SKM-1 treated with dmso at 0.1 percent for 144 hours (cell line): ENCODE measurements at regions not wholly inside any gene's neighbourhood (a gene's known extent, or its start where the extent isn't known, plus 50 kb on each side); places are given as distances from the start of the nearest gene placed in this dataset.
"Not testable (repeated sequence)": the region's sequence is repeated elsewhere in the genome, so short reads cannot be mapped to it uniquely, and the experiment has no call there.

Experiments used
- DNase-seq: peaks from one replicate; lab custom pipeline; 2025; ENCODE audit not compliant: unreplicated experiment; lab: John Stamatoyannopoulos, UW

DNA sequence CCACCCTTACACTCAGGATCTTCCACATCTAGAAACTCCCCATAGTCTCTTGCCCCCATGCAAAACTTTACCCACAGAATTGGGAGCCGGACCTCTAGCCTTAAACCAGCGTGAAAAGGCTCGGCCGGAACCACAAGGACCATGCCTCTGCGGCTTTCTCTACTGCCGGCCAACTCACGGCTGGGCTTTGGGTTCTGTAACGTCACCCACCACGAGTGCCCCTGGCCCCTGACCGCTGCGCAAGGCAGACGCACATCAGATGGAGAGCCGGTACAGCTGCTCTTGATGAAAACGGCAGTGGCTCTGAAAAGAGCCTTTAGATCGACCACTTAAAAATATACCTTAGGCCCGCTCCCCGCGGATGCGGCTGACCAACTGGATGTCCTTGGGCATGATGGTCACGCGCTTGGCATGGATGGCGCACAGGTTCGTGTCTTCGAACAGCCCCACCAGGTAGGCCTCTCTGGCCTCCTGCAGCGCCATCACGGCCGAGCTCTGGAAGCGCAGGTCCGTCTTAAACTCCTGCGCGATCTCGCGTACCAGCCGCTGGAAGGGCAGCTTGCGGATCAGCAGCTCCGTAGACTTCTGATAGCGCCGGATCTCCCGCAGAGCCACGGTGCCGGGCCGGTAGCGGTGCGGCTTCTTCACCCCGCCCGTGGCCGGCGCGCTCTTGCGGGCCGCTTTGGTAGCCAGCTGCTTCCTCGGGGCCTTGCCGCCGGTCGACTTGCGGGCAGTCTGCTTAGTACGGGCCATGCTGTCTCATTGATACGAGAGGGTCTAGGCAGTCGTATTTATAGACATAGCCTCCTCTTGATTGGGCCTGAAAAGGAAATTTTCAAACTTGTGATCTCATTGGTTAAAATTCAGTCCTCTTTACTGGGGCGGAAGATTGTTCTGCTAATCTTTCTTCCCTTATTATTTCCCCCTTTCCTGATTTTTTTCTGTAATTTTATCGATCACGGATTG, 66.3 kb downstream of the FAM72C start:
- not testable (repeated sequence) for DNase-seq

DNA sequence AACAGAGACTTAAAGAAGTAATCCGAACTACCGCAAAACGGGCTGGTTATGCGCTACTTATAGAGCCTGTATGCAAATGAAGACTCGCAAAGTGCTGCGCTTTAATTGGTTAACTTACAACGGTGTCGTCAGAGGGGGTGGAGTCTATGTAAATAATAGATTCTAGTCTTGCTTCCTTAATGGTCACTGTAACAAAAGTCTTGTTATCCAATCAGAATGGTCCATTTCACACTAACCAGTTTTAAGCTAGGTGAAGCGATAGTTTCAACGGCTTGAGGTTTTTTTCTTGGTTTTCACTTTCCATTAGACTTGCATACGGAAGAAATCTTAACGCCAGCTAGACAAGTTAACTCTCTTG, 67.2 kb downstream of the FAM72C start:
- not testable (repeated sequence) for DNase-seq

- not testable (repeated sequence) for DNase-seq
Observed at GRCh38 chr1:143903899-143904621, 67.7 kb downstream of the FAM72C start.

DNA sequence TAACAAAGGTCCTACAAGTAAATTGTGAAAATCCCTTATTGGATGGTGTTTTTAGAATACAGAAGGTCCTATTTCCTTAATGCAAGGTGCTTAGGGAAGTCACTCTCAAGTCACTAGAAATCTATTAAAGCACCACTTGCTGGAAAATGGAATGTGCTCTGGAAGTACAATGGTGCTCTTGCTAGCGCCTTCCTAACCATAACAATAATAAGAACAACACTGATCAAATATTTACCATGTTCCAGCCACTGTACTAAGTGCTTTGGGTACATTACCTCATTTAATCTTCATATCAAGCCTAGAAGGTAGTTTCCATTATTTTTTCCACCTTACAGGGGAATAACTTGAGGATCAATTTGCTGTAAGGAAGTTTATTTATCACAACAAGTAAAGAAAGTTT, 75.4 kb downstream of the FAM72C start:
- not testable (repeated sequence) for DNase-seq

GRCh38 chr1:143884932-143885574, 86.7 kb downstream of the FAM72C start:
- DNase-seq, result peak; percentile 1

DNA sequence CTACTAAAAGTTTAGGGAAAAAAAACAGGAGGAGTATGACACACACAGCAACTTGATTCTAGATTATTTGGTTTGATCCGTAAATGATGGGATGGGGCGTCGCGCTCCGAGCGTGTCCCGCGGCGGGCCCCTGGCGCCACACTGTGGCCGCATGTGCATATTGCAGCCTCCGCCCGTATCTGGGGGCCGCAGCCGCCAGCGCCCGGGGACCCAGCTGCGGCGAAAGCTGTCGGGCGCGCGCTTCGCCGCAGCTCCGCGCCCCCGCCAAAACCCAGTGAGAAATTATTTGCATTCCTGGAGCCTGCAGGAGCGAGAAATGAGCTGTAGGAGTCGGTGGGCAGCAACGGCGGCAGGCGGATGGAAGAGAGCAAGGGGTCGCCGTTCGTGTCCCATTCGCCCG, 87.3 kb downstream of the FAM72C start:
- DNase-seq, result not testable (repeated sequence)

DNA sequence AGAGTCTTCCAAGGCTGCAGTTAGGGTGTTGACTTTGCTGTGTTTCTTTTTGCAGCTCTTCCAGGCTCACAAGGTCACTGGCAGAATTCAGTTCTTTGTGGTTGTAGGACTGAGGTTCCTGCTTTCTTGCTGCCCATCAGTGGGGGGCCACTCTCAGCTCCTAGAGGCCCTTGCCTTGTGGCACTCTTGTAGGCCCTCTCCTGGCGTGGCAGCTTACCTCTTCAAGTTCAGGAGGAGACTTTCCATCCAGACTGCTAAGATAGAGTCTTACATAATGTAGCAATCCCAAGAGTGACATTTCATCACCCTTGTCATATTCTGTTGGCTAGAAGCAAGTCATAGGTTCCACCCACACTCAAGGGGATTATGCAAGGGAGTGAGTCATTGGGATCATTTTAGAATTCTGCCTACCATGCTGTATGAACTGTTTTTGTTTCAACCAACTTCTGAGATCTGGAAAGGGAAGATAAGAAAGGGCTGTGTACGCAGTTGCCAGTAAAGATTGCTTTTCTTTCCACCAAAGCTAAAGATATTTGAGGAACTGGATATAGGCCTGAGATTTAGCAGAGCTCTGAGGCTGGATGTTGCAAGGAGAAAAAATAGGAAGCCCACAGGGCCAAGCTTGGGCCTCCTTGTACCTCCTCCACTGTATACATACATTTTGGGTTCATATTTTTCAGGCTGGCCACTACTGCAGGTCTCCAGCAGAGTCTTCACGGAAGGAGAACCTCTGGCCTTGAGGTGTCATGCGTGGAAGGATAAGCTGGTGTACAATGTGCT, 91.8 kb downstream of the FAM72C start:
- not testable (repeated sequence) for DNase-seq

GRCh38 chr1:143875947-143876346, 95.8 kb downstream of the FAM72C start:
- not testable (repeated sequence) for DNase-seq

GRCh38 chr1:143874625-143875024, 97.2 kb downstream of the FAM72C start:
- not testable (repeated sequence) for DNase-seq

- not testable (repeated sequence) for DNase-seq
Observed at GRCh38 chr1:143873650-143874049, 98.1 kb downstream of the FAM72C start.

- DNase-seq, result not testable (repeated sequence)
Observed at GRCh38 chr1:143870388-143870787, 101.4 kb downstream of the FAM72C start.

GRCh38 chr1:143867590-143868220, 104.1 kb downstream of the FAM72C start:
- DNase-seq, result not testable (repeated sequence)

DNA sequence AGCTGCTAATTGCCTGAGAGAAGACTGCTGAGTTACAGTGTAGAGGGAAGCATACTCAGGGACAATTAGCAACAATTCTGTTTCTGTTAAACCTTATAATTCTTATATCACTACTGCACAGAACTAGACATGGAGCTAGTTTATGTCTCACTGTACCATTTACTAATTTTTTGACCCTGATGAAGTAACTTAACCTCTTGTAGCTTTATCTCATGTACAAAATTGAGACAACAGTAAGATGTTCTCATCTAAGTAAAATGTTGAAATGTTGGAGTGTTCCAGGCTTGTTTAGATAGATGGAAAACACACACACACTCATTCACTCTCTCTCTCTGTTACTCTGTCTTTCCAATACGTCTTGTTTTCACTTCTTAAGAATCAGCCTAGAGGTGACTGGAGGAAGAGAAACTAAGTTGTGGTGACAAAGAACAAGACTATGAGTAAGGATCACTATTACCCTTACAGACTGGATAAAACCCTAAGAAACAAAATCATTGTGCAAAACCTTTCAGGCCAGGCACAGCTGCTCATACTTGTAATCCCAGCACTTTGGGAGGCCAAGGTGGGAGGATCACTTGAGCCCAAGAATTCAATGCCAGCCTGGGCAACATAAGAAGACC, 107.8 kb downstream of the FAM72C start:
- not testable (repeated sequence) for DNase-seq

GRCh38 chr1:143862722-143863121, 109.1 kb downstream of the FAM72C start:
- DNase-seq, result not testable (repeated sequence)

DNA sequence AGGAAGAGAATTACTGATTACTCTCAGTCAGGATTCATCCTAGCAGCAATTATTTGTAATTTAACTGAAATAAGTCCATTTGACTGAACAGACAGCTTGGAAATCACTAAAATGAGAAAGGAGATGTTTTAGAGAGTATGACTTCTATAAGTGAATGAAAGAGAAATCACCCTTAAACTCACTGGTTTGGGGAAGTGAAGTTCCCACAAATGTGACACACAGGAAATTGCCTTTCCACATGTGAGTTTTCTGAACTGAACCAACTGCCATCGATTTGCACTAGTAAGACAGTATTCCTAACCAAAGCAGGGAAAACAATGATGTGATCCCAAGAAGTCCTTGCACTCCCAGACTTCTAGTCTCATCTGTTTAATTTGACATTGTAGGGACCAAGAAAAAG, 110.5 kb downstream of the FAM72C start:
- not testable (repeated sequence) for DNase-seq

GRCh38 chr1:143855867-143856266, 115.9 kb downstream of the FAM72C start:
- DNase-seq, result not testable (repeated sequence)

- DNase-seq, result not testable (repeated sequence)
Observed at GRCh38 chr1:143854069-143854468, 117.7 kb downstream of the FAM72C start.

- DNase-seq, result not testable (repeated sequence)
Observed at GRCh38 chr1:143850637-143851036, 121.1 kb downstream of the FAM72C start.

- DNase-seq, result not testable (repeated sequence)
Observed at GRCh38 chr1:143848859-143849258, 122.9 kb downstream of the FAM72C start.

GRCh38 chr1:143845193-143845592, 126.6 kb downstream of the FAM72C start:
- DNase-seq, result not testable (repeated sequence)
